ENCODE measurements at regions not wholly inside any gene's neighbourhood (a gene's known extent, or its start where the extent isn't known, plus 50 kb on each side); places are given as distances from the start of the nearest gene placed in this dataset.

DNA sequence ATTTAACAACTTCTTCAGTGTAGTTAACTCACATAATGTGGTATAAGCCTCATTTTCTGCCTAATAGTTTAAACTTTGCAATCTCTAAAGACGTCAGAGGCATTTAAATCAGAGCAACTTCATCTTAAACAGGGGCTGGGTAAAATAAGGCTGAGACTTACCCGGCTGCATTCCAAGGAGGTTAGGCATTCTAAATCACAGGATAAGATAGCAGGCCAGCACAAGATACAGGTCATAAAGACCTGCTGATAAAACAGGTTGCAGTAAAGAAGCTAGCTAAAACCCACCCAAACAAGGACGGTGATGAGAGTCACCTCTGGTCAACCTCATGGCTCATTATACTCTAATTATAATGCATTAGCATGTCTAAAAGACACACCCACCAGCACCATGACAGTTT, 115.6 kb upstream of the PKP2 start:
- no peak for DNase-seq (ENCODE audit: extremely low spot score)
- no peak for TF ChIP-seq POLR2A (IDR thresholded peaks at IDR 0.05; ENCODE audit: low read depth)
- TF ChIP-seq, protein P1, sequence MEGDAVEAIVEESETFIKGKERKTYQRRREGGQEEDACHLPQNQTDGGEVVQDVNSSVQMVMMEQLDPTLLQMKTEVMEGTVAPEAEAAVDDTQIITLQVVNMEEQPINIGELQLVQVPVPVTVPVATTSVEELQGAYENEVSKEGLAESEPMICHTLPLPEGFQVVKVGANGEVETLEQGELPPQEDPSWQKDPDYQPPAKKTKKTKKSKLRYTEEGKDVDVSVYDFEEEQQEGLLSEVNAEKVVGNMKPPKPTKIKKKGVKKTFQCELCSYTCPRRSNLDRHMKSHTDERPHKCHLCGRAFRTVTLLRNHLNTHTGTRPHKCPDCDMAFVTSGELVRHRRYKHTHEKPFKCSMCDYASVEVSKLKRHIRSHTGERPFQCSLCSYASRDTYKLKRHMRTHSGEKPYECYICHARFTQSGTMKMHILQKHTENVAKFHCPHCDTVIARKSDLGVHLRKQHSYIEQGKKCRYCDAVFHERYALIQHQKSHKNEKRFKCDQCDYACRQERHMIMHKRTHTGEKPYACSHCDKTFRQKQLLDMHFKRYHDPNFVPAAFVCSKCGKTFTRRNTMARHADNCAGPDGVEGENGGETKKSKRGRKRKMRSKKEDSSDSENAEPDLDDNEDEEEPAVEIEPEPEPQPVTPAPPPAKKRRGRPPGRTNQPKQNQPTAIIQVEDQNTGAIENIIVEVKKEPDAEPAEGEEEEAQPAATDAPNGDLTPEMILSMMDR (IDR thresholded peaks at IDR 0.05) = no peak
- no peak for TF ChIP-seq EP300 (IDR thresholded peaks at IDR 0.05)
- H3K27me3 ChIP-seq = no peaks in the 10 kb centered on the region

GRCh38 chr12:33006106-33006505, 109.5 kb upstream of the PKP2 start:
- intact Hi-C loops (cut with DNase I) = no loop called here
- TF ChIP-seq EP300 (IDR thresholded peaks at IDR 0.05) (no peak), POLR2AphosphoS5 (IDR thresholded peaks at IDR 0.05) (no peak), POLR2A (IDR thresholded peaks at IDR 0.05; ENCODE audit: low read depth) (no peak)
- TF ChIP-seq, protein P1 (IDR thresholded peaks at IDR 0.05) = no peak
- no peak for DNase-seq (ENCODE audit: extremely low spot score)
- no peak overlapping the region for H3K27ac ChIP-seq (replicated peaks in 1 of 4)
- H3K4me3 ChIP-seq = no peak overlapping the region
- H3K27me3 ChIP-seq = no peaks in the 10 kb centered on the region
- 83% methylated on average over 1 of the region's 1 CpG for WGBS
- no peaks in the 10 kb centered on the region for H3K36me3 ChIP-seq
- H3K9me3 ChIP-seq = peaks cover 0 to 5% (median 0%) of the 10 kb centered on the region in 4 donors
- no peaks in the 10 kb centered on the region for H3K4me1 ChIP-seq

More for the DNA sequence above, 115.6 kb upstream of the PKP2 start:
- WGBS = 54% methylated on average over 3 of the region's 3 CpGs
- no peaks in the 10 kb centered on the region for H3K36me3 ChIP-seq
- no peak overlapping the region for H3K27ac ChIP-seq (replicated peaks in 1 of 4)
- no peaks in the 10 kb centered on the region for H3K4me1 ChIP-seq
- intact Hi-C loops (cut with DNase I) = no loop called here
- H3K4me3 ChIP-seq = no peak overlapping the region
- peaks cover 0 to 3% (median 0%) of the 10 kb centered on the region in 4 donors for H3K9me3 ChIP-seq

- TF ChIP-seq POLR2AphosphoS5 (IDR thresholded peaks at IDR 0.05) (no peak), EP300 (IDR thresholded peaks at IDR 0.05) (no peak), POLR2A (IDR thresholded peaks at IDR 0.05; ENCODE audit: low read depth) (no peak)
- TF ChIP-seq, protein P1 (IDR thresholded peaks at IDR 0.05) = no peak
- no peaks in the 10 kb centered on the region for H3K4me1 ChIP-seq
- H3K27ac ChIP-seq (replicated peaks in 1 of 4) = no peak overlapping the region
- no peaks in the 10 kb centered on the region for H3K27me3 ChIP-seq
- no peaks in the 10 kb centered on the region for H3K36me3 ChIP-seq
- intact Hi-C loops (cut with DNase I) = no loop called here
- no peak overlapping the region for H3K4me3 ChIP-seq
- WGBS = 54% methylated on average over 2 of the region's 2 CpGs
- no peak for DNase-seq (ENCODE audit: extremely low spot score)
- H3K9me3 ChIP-seq = peaks cover 0 to 5% (median 0%) of the 10 kb centered on the region in 4 donors
Observed at GRCh38 chr12:33000016-33000415, 103.4 kb upstream of the PKP2 start.

GRCh38 chr12:32997471-32997870, 100.9 kb upstream of the PKP2 start:
- H3K36me3 ChIP-seq = no peaks in the 10 kb centered on the region
- no peaks in the 10 kb centered on the region for H3K27me3 ChIP-seq
- peaks cover 0 to 4% (median 0%) of the 10 kb centered on the region in 4 donors for H3K9me3 ChIP-seq
- TF ChIP-seq POLR2A (IDR thresholded peaks at IDR 0.05; ENCODE audit: low read depth) = no peak
- no peak for TF ChIP-seq EP300 (IDR thresholded peaks at IDR 0.05)
- TF ChIP-seq, protein P1 (IDR thresholded peaks at IDR 0.05) = no peak
- no peak for TF ChIP-seq POLR2AphosphoS5 (IDR thresholded peaks at IDR 0.05)
- H3K27ac ChIP-seq (replicated peaks in 1 of 4) = no peak overlapping the region
- no peaks in the 10 kb centered on the region for H3K4me1 ChIP-seq
- intact Hi-C loops (cut with DNase I) = no loop called here
- H3K4me3 ChIP-seq = no peak overlapping the region
- WGBS = 49% methylated on average over 8 of the region's 8 CpGs
- DNase-seq (ENCODE audit: extremely low spot score) = no peak

DNA sequence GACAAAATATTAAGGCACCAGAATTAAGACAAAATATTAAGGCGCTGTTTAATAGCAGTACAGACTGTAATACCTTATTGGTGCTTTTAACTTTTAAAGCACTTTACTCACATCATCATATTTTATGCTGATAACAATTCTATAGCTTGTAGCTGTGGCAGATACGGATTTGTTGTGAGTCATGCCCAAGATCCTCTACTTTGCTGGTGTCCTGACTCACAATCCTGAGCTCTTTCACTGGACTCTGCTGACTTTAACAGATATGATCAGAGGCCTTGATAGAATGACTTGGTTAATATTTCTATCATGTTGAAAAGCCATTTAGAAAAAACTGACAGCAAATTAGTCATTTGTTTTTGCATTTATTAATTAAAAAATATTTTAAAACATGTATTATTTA, 99.0 kb upstream of the PKP2 start:
- Histone ChIP-seq H3K27me3 (no peaks in the 10 kb centered on the region), H3K36me3 (no peaks in the 10 kb centered on the region), H3K27ac (replicated peaks in 1 of 4) (no peak overlapping the region), H3K4me3 (no peak overlapping the region), H3K4me1 (no peaks in the 10 kb centered on the region), H3K9me3 (no peaks in the 10 kb centered on the region)
- intact Hi-C loops (cut with DNase I) = no loop called here
- no peak for DNase-seq (ENCODE audit: extremely low spot score)
- WGBS = 36% methylated on average over 2 of the region's 2 CpGs
- TF ChIP-seq POLR2A (IDR thresholded peaks at IDR 0.05; ENCODE audit: low read depth) (no peak), POLR2AphosphoS5 (IDR thresholded peaks at IDR 0.05) (no peak), EP300 (IDR thresholded peaks at IDR 0.05) (no peak)
- TF ChIP-seq, protein P1 (IDR thresholded peaks at IDR 0.05) = no peak
